Spleen (tissue), 11 donors: ENCODE measurements at regions not wholly inside any gene's neighbourhood (a gene's known extent, or its start where the extent isn't known, plus 50 kb on each side); places are given as distances from the start of the nearest gene placed in this dataset.

Experiments used
- DNase-seq: peaks from one replicate; pipeline ENCODE4 v3.0.0-alpha.2; 2020
- H3K27ac ChIP-seq, 8 donors: fragments of 200-600 bp; sonication (generic) in 7 of 8; 1 replicate in 4 of 8; 2 replicates in 4 of 8; pipeline versions ENCODE4 v1.5.0 to v1.8.0; 2016 to 2021; ENCODE audit warnings: inconsistent platforms in 4 of 8, mild to moderate bottlenecking in 4 of 8, moderate library complexity in 1 of 8
- H3K27me3 ChIP-seq, 7 donors: fragments of 200-600 bp; sonication (generic) in 6 of 7; replicated peaks in 1 of 7; 1 replicate in 4 of 7; 2 replicates in 3 of 7; pipeline versions ENCODE4 v1.5.0 to v1.8.0; 2016 to 2021; ENCODE audit warnings: inconsistent platforms in 3 of 7, mild to moderate bottlenecking in 1 of 7
- H3K36me3 ChIP-seq, 6 donors: fragments of 200-600 bp; sonication (generic) in 5 of 6; 1 replicate in 4 of 6; 2 replicates in 2 of 6; pipeline versions ENCODE4 v1.5.0 to v1.8.0; 2016 to 2021; ENCODE audit warnings: inconsistent platforms in 2 of 6
- H3K4me1 ChIP-seq, 6 donors: fragments of 200-600 bp; sonication (generic) in 5 of 6; 1 replicate in 3 of 6; 2 replicates in 3 of 6; pipeline versions ENCODE4 v1.5.0 to v1.8.0; 2016 to 2021; ENCODE audit warnings: inconsistent platforms in 3 of 6
- H3K4me3 ChIP-seq, 8 donors: fragments of 200-600 bp; sonication (generic) in 7 of 8; 1 replicate in 4 of 8; 2 replicates in 4 of 8; pipeline versions ENCODE4 v1.5.0 to v1.8.0; 2016 to 2021; ENCODE audit warnings: inconsistent platforms in 4 of 8, mild to moderate bottlenecking in 4 of 8, moderate library complexity in 2 of 8
- H3K9me3 ChIP-seq, 8 donors: fragments of 200-600 bp; sonication (generic) in 7 of 8; 1 replicate in 4 of 8; 2 replicates in 4 of 8; pipeline versions ENCODE4 v1.5.0 to v1.8.0; 2016 to 2021; ENCODE audit warnings: inconsistent platforms in 4 of 8
- CTCF ChIP-seq, 11 experiments: fragments of 200-600 bp in 7 of 11; fragments of 450-650 bp in 4 of 11; sonication (generic) in 4 of 11; IDR thresholded peaks in 8 of 11; conservative IDR thresholded peaks in 3 of 11; 1 replicate in 7 of 11; 2 replicates in 4 of 11; pipeline versions ENCODE4 v1.4.0 to v1.8.0; 2016 to 2021; ENCODE audit warnings: antibody characterized with exemption in 11 of 11, inconsistent platforms in 4 of 11, mild to moderate bottlenecking in 1 of 11
- POLR2A ChIP-seq, 3 donors: fragments of 450-650 bp; IDR thresholded peaks; one replicate each; pipeline ENCODE4 v1.5.1; 2017; ENCODE audit warnings: antibody characterized with exemption in 3 of 3, mild to moderate bottlenecking in 1 of 3
- POLR2AphosphoS5 ChIP-seq, 3 donors: sonication (generic); formaldehyde crosslinking; IDR thresholded peaks; one replicate each; pipeline ENCODE4 v1.5.1; 2017; ENCODE audit warnings: antibody characterized with exemption in 3 of 3
- WGBS, 5 donors: extraction: QIAGEN DNeasy Blood & Tissue Kit in 3 of 5; methylation state at CpG; one replicate each; pipeline versions ENCODE4 v1.1.5 to v1.1.7; 2013 to 2018; 5-methylcytosine and 5-hydroxymethylcytosine counted together
- intact Hi-C: fragments of 100-400 bp; cut with DNase I; formaldehyde crosslinking; loops from one replicate; pipeline ENCODE4 v1.15.0; 2023; ENCODE audit warnings: low total_unique reads
- donor health status: healthy with polysubstance abuse.
- donor health status: DM: no; HTN: no; CAD: no; lungs with moderate emphysema.
- donor health status: DM: no; HTN: no; CAD: no.
- donor health status: Bipolar disorder and iron deficiency.
- donor health status: healthy.
- donor health status: DM: no; HTN: no; CAD: no.
- donor health status: DM: yes; HTN: yes; CAD: no.

GRCh38 chr18:73784853-73785252, 362.8 kb downstream of the FBXO15 start:
- H3K27me3 ChIP-seq: no peaks in the 10 kb centered on the region
- 52 to 66% (median 58%) methylated on average over 8 of the region's 8 CpGs for WGBS, 5 donors
- H3K4me3 ChIP-seq: no peak overlapping the region
- peaks cover 0 to 3% (median 0%) of the 10 kb centered on the region in 8 donors for H3K9me3 ChIP-seq
- no peaks in the 10 kb centered on the region for H3K4me1 ChIP-seq
- H3K27ac ChIP-seq: no peak overlapping the region
- no peaks in the 10 kb centered on the region for H3K36me3 ChIP-seq
- no peak for TF ChIP-seq POLR2AphosphoS5 (IDR thresholded peaks at IDR 0.05)
- no peak for TF ChIP-seq CTCF (IDR thresholded peaks at IDR 0.05 in 8 of 11, conservative IDR thresholded peaks at IDR 0.05 in 3 of 11)
- TF ChIP-seq POLR2A (IDR thresholded peaks at IDR 0.05): no peak
- no peak for DNase-seq
- intact Hi-C loops: loop anchor here (5.0 kb wide), 1 partner anchor 48 kb away; no protein-coding TSS in a partner anchor

GRCh38 chr18:73782405-73782804, 365.2 kb downstream of the FBXO15 start:
- no peaks in the 10 kb centered on the region for H3K36me3 ChIP-seq
- no peaks in the 10 kb centered on the region for H3K27me3 ChIP-seq
- H3K4me1 ChIP-seq: no peaks in the 10 kb centered on the region
- no peak overlapping the region for H3K4me3 ChIP-seq
- 73 to 90% (median 78%) methylated on average over 6 of the region's 6 CpGs for WGBS, 5 donors
- peaks cover 0 to 3% (median 0%) of the 10 kb centered on the region in 8 donors for H3K9me3 ChIP-seq
- no peak for DNase-seq
- intact Hi-C loops: no loop called here
- TF ChIP-seq CTCF (IDR thresholded peaks at IDR 0.05 in 8 of 11, conservative IDR thresholded peaks at IDR 0.05 in 3 of 11) (no peak), POLR2A (IDR thresholded peaks at IDR 0.05) (no peak), POLR2AphosphoS5 (IDR thresholded peaks at IDR 0.05) (no peak)
- H3K27ac ChIP-seq: no peak overlapping the region

GRCh38 chr18:73780218-73780617, 367.4 kb downstream of the FBXO15 start:
- H3K4me1 ChIP-seq: no peaks in the 10 kb centered on the region

GRCh38 chr18:73778032-73778359, 369.6 kb downstream of the FBXO15 start:
- Histone ChIP-seq H3K27me3 (no peaks in the 10 kb centered on the region), H3K27ac (no peak overlapping the region), H3K9me3 (no peaks in the 10 kb centered on the region), H3K36me3 (no peaks in the 10 kb centered on the region), H3K4me3 (no peak overlapping the region), H3K4me1 (no peaks in the 10 kb centered on the region)
- no peak for DNase-seq
- TF ChIP-seq POLR2AphosphoS5 (IDR thresholded peaks at IDR 0.05) (no peak), CTCF (IDR thresholded peaks at IDR 0.05 in 8 of 11, conservative IDR thresholded peaks at IDR 0.05 in 3 of 11) (no peak), POLR2A (IDR thresholded peaks at IDR 0.05) (no peak)
- 9 to 26% (median 16%) methylated on average over 2 of the region's 2 CpGs for WGBS, 5 donors
- intact Hi-C loops: no loop called here

More at GRCh38 chr18:73780218-73780617, 367.4 kb downstream of the FBXO15 start:
- intact Hi-C loops: no loop called here
- TF ChIP-seq POLR2A (IDR thresholded peaks at IDR 0.05) (no peak), POLR2AphosphoS5 (IDR thresholded peaks at IDR 0.05) (no peak), CTCF (IDR thresholded peaks at IDR 0.05 in 8 of 11, conservative IDR thresholded peaks at IDR 0.05 in 3 of 11) (no peak)
- Histone ChIP-seq H3K27me3 (no peaks in the 10 kb centered on the region), H3K9me3 (peaks cover 0 to 3% (median 0%) of the 10 kb centered on the region in 8 donors), H3K4me3 (no peak overlapping the region), H3K27ac (no peak overlapping the region), H3K36me3 (no peaks in the 10 kb centered on the region)
- no peak for DNase-seq
- 87 to 98% (median 90%) methylated on average over 7 of the region's 7 CpGs for WGBS, 5 donors
